Effector CD8-positive, alpha-beta T cell (primary cell): ENCODE measurements at regions not wholly inside any gene's neighbourhood (a gene's known extent, or its start where the extent isn't known, plus 50 kb on each side); places are given as distances from the start of the nearest gene placed in this dataset.

Source experiments
- DNase-seq: peaks from one replicate; lab custom pipeline; 2025; lab: John Stamatoyannopoulos, UW

DNA sequence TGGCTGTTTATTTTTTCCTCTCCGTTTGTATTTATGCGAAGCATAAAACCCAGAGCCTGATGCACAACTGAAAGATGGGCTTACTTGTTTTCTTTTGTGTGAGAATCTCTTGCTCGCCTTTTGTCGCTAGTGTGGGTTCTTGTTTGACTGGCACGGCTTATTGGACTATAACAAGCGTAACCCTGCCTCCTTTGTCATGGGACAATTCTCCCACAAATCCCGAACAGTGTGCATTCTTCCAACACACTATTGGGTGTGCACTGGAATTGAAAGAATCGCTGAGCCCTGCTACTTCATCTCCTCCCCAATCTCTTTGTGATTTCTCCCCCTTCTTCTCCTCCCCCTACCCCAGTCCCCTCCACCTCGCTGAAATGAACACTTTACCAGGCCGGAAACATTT lies 110.8 kb downstream of the ZIC5 start:
- no peak for DNase-seq

DNA sequence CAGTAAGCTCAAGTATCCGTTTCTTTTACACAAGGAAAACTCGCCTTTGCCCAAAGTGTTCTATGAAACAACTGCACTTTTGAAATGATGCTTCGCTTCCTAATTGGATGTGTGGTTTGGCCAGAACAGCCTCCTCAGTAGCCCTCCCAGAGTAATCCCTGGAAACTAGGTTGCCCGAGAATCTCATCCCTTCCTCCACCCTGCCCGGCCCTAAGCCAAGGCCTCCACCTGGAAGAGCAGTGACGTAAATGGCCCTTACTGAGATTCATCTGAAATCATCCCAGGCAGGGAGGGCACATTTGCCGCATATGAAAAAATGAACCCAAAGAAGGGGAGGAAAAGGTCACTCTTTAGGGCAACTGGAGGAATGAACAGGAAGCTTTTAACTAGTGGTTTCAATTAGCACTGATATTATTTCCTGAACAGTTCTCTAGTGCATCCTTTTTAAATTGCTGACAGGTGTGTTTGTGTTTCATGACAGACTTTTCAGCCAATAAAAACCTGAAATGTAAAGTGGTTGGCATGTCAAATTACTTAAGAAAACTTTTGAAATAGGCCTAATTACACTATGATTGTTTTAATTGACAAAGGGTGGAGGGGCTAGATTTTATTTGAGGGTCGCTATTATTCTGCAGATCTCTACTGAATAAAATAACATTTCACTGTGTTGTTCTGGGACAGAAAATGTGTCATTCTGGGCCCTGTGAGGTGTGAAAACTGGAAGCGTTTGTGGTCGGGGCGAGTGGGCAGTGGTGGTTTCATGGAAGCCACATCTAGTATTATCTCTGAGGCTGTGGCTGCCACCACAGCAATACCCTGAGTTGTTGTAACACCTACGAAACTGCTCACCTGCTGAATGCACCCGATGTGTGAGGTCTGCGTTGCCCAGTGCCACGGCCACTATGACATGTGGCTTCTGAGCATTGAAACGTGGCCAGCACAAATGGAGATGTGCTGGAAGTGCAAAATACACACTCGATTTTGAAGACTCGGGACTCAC lies 112.1 kb downstream of the ZIC5 start:
- no peak for DNase-seq

DNA sequence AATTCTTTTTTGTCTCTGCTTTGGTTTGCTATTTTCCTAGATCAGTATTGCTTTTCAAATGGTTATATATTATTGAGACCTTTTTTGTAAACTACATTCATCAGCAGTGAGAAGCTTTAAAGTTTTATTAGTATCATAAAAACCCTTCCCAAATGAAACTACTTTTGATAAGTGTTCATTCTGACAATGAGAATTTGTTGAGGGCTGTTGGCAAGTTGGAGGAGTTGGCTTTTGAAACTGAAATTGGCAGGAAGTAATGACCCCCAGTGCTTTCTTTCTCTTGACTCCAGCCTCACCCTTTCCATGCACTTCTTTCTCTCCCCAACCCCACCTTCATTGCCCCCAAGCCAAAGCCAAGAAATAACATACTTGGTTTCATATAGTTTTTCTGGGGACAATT lies 113.8 kb downstream of the ZIC5 start:
- DNase-seq: no peak

DNA sequence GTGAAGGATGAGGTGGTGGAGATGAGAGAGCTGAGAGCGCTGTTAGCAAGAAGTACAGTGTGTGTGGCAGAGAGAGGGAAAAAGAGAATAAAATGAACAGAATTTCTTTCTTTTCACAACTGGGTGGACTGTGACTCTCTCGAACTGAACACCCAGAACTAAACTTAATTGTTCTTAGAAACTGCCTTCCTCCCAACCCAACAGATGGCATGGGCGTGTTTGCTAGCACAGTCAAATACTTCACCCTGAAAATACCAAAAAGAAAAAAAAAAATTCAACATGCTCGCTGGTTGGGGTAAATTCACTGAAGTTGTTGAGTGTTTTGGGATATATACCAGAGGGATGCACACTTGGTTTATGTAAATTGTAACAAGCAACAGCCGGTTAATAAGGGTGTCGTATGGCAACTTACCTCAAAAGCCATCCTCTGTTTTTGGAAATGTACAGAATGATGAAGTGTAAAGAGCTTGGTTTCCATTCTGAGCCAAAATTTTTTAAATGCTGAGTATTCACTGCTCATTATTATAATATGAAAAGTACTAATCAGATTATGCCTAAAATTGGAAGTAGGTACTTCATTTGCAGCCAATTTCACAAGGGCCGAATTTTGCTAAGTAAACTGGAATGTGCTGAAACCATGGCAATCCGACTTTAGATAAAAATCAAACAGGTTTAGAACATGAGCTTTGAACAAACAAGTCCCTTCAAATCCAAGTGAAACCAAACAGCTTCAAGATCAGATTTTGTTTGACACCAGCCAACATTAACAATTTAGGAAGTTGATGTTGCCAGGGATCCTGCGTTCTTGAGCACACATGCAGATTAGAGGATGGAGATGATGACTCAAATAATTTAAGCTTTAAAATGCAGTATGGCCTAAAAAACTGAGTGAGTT lies 115.8 kb downstream of the ZIC5 start:
- DNase-seq: no peak

DNA sequence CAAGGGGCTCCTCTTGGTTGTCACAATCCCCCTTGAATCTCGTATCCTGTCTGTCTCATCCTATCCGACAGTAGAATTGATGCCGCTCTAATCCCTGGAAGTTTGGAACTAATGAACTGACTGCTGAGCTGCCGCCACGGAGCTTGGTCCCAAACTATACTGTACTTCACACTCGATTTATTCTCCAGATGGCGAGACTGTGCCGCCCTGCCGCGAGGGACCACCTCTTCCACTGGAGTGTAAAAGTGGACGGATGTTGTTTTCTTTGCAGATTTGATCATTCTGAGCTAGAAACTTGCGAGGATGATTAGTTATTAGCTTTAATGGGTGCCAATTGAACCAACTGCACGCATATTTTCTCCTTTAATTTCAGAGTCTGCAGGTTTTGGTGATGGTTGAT lies 117.2 kb downstream of the ZIC5 start:
- DNase-seq: no peak

DNA sequence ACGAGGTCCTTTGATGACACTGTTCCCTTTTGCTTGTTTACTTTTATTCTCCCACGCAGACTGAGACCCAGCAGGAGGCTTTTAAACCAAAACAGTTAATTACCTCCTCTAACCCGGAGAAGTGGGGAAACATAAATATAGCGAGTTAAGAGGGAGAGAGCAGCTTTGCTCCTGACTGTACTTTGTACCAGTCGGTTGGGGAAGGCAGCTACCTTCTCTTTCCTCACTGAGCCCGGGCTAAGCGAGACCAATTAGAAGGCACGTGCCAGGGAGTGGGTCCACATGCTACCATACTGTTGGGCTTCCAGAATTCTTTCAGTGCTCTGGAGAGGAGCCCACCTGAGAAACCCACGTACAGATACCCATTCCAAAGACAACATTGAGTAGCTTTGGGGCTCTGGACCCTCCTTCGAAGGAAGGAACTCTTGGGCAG lies 124.2 kb downstream of the ZIC5 start:
- DNase-seq: no peak

DNA sequence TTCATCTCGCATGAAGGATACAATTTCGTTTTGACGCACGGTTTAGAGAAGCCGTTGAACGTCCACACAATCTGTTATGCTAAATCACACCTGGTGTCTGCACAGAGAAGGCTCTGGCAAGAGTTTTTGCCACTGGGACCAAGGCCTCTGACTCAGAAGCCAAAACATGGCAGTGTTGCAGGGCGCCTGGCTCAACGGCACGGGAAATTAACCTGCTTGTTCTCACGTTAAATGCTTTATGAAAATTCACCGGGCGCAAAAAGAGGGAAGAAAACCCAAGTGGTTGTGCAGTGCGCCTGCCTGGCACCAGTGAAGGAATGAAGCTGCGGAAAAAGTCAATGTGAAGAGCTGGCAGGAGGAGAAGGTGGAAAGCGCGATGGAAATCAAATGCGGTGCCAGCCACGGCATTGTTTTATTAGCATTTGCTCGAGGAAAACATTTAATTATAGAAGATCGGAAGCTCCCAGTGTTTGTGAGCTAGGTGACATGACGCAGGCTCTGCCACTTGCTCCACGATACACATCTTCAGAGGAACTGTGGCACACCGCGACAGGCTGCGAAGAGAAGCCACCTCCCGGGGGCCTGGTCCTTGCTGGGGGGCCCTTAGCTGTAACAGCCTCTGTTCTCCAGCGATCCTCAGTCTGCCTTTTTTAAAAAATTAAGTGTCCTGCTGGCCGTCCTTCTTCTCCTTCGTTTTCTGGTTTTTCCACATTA lies 126.2 kb downstream of the ZIC5 start:
- no peak for DNase-seq

DNA sequence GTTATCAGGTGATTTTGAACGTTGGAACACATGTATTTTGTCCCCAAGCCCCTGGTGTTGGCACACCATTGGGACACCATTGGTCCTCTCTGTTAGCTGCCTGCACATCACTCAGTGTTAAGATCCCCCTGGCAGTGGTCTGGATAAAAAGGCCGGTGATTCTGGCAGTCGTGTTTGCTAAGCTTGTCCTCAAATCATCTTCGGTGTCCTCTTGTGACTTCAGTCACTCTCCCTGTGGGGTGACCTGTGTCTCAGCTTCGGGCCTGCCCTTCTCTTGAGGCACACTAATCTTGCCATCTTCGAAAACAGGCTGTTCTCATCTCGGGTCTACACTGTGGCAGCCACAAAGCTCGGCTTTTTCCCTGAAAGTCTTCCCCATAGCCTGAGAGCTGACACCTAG lies 127.1 kb downstream of the ZIC5 start:
- no peak for DNase-seq

DNA sequence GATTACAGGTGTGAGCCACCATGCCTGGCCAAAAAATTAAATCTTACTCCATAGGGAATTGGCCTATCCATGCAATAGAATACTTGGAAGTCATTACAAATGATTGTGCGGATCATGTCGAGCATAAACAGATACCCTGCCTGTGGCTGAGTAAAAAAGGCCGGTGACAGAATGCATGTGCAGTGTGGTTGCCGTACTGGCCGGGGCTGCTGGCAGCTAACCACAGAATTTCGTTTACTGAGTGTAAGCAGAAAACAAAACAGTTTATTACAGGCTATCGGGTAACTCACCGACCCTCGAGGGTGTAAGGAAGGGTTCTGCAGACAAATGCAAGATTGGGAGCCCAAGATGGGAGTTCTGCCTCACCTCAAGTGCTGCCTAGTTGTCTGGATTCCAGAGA lies 127.7 kb downstream of the ZIC5 start:
- no peak for DNase-seq

DNA sequence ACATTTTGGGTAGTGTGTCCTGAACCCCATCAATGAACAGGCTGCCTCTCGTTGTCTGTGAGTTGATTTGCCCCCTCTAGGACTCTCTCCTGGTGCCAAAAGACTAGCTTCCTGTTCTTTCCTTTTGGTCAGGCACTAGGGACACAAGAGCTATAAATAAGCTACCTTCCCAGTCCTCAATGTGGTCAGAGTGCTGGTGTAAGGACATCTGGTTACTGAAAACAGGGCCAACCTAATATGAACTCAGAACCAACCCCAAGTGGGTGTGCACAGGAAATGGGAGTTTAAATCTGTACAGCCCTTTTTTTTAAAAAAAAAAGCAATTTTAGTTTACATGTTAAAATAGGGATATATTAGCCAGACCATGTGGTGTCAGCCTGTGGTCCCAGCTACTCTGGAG lies 129.2 kb downstream of the ZIC5 start:
- no peak for DNase-seq

DNA sequence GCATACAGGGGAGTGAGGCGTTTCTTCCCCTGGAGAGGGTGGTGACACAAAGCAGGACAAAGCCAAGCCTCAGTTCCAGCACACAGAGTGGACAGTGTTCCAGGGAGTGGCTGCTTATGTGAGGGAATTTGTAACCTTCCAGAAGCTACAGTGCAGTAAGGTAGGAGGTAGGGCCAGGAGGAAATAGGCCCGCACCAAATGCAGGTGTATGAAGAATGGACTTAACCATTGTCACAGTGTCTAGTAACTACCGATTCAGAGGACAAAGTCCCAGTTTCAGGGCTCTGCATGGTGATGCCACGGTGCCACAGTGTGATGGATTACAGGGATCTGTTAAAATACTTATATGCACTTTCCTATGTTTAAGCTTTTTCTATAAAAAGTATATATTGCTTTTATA lies 135.3 kb downstream of the ZIC5 start:
- no peak for DNase-seq

DNA sequence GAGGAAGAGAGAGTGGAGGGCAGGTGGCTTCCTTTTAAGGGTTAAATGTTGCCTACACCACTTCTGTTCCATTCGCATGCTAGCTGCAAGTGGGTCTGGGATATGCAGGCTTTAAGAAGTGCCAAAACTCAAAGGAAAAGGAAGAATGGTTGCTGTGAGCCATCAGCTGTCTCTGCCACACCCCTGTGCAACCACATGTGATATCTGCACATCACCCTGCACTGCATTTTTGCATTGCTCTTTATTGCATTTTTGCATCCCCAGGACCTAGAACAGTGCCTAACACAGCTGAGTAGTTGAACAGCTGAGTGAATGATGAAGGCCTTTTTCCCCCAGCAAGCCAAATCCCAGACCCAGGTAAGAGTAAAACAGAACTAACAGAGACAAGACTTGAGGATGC lies 136.1 kb downstream of the ZIC5 start:
- DNase-seq: no peak

DNA sequence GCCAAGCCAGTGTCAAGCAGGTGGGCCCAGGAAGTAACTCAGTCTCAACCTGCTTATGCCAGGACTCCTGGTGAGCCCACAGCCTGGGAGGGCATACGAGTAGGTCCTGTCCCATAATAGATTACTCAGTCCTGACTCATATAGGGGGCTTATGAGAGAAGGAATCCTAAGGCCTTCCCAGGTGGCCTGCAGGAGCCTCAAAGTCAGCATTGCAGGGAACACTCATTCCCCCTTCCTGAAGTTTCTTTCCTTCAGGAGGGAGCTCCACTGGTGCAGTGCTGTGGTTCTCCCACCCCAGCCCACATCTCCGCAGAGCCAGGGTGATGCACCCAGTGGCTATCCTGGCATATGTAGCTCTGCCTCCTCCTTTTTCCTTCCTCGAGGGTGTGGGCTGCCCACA lies 137.3 kb downstream of the ZIC5 start:
- DNase-seq: no peak

DNA sequence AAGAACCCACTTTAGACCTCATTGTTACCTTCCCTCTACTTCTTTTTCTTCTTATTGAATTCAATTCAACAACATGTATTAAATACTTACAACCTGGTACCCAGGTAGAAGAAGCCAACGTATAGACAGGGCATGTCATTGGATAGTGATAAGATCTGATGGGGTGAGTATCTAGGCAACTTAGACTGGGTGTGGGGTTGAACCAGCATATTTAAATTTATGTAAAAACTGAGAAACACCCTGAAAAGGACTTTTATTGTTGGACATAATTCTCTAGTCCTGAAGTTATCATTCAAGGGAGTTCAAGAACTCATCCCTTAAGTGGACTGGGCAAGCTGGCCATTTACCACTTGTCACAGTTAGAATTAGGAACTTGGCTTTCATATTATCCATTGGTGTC lies 139.2 kb downstream of the ZIC5 start:
- DNase-seq: no peak

DNA sequence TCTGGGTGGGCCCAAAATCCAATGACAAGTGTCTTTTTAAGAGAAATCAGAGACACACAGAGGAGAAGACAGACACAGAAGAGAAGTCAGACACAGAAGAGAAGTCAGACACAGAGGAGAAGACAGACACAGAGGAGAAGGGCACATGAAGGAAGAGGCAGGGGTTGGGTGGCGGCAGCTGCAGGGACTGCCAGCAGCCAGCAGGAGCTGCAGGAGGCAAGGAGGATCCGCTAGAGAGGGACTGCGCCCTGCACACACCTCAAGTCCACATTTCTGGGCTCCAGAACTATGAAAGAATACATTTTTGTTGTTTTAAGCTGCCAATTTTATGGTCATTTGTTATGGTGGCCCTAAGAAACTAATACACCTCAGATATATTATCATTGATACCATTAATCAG lies 140.6 kb downstream of the ZIC5 start:
- no peak for DNase-seq

DNA sequence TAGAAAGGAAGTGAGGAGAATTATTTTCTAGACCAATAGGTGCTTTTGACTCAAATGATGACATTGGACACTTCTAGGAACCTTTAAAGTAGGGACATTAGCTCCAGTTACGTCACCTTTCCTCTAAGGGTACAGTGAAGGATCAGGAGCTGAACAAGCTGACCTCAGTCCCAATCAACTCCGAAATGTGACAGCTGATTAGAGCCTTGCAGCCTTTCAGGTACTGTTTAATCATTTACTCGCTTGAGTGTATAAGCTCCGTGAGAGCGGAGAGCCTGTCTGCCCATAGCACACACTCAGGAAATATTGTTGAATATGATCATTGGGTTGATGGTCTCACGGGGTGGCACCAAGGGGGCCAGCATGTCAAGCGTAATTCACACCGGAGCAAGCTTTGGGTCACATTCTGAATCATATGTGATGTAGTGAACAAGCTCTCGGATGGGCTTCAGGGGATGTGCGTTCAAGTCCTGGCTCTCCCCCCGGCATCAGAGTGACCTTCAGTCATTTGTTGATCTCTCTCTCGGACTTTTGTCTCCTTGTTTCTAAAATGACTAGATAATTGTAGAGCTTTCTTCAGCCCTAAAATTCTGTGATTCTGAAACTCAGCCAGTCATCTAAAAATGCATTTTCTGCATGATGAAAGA lies 141.9 kb downstream of the ZIC5 start:
- DNase-seq: no peak

DNA sequence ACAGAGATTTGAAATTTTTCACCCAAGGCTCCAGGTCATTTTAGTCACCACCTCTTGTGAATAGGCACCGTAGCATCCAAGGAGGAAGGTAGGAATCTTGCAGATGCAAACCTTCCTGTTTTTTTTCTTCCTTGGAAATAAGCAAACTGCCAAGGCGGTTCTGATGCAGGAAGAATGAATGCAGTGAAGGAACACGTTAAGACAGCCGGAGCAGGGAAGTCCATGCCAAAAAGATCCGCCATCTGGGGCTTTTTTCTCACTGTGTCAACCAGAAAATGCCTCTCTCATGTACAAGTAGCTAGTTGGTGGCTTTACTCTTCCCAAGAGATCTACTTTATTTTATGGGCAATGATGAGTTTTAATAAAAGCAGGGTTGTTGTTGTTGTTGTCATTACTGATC lies 142.4 kb downstream of the ZIC5 start:
- DNase-seq: no peak

DNA sequence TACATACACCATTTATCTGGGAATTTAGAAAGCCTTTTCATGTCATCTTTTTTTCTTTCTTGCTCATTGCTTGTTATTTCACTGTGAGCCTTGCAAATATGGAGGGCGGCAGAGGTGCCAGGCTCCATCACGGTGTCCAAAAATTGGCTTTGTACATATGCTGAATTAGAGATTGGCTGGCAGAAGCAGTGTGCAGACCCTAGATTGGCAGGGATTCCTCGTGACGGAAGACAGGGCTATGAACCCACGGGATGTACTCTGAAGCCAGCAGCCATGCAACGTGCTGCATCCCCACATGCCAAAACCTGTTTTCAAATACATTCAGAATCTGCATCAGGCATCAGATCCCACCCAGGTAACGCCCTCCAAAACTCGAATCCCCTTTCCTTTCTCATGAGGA lies 142.8 kb downstream of the ZIC5 start:
- no peak for DNase-seq

DNA sequence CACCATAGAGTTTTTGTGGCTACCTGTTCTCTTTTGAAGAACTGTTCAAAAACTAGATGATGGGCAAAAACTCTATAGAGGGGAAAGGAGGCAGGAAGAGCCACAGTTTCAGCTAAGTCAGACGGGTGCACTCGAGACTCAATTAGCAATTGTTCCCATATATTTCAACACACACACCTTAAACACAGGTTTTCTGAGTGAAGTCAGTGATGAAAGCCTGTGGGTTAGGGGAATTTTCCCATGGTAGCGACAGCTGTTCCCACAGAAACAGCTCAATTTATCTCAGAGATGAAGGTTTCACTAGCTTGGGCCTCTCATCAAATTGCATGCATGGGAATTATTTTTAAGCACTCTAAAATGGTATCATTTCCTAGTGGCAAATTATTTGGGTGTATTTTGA lies 143.4 kb downstream of the ZIC5 start:
- no peak for DNase-seq

DNA sequence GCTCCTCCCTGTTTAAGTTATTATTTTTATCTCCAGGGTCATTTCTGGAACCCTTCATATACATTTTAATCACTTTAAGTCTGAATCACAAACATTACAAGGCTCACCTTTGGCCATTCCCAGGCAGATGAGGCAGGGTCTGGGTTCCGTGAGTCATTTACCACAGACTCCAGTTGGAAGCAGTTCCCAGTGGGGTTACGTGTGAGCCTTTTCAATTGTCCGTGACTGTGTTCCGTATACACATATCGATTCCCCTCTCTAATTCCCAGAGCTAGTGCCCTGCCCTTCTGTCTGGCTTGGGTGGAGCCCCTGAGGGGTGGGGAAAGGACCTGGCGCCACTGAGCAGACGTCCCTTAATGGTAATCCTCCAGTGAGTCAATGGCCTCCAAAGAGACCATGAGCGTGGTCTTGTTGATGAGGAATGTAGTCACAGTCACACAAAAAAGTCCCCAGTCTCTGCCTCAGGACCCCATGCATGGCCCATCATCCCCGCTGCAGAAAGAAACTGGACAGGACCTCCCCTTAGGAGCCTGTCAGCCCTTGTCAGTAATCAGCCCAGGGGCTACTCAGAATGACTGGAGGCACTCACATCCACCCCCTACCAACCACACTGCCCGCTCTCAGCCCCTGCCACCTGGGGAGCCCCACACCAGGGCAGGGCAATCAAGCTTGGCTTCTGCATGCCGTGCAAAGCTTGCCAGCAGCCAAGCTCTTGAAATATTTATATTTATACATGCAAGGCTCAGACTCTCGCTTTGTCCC lies 144.4 kb downstream of the ZIC5 start:
- DNase-seq: no peak

DNA sequence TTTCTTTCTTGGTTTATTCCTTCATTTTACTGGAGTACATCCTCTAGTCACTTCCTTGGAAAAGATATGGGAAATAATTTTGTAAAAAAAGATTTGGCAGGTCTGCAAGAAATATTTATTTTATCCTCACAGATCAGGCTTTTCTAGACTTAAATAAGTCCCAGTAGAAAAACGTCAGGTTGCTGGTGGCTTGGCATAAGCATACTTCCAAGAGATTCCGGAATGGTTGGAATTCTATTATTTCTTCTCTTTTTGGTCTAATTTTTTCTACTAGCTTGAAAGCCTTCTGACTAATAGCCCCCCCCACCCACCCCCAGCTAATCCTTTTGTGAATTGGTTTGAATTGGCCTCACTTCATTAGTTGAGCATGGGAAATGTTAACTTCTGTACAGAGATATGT lies 147.6 kb downstream of the ZIC5 start:
- no peak for DNase-seq
